ENCODE measurements at regions not wholly inside any gene's neighbourhood (a gene's known extent, or its start where the extent isn't known, plus 50 kb on each side); places are given as distances from the start of the nearest gene placed in this dataset.

GRCh38 chr2:12498286-12498685 lies 218.4 kb upstream of the TRIB2 start:
- in situ Hi-C loops (cut with HindIII; ENCODE audit: low pct_unique_long_range_greater_than_20kb, low sequenced_read_pairs), result no loop called here
- no peak for TF ChIP-seq JUND (IDR thresholded peaks at IDR 0.05; ENCODE audit: low read depth)
- no peak for DNase-seq (ENCODE audit: low read depth in 1 of 2, low spot score in 1 of 2)

GRCh38 chr2:12498704-12499103 lies 218.0 kb upstream of the TRIB2 start:
- in situ Hi-C loops (cut with HindIII; ENCODE audit: low pct_unique_long_range_greater_than_20kb, low sequenced_read_pairs), result no loop called here
- TF ChIP-seq JUND (IDR thresholded peaks at IDR 0.05; ENCODE audit: low read depth), result no peak
- no peak for DNase-seq (ENCODE audit: low read depth in 1 of 2, low spot score in 1 of 2)

DNA sequence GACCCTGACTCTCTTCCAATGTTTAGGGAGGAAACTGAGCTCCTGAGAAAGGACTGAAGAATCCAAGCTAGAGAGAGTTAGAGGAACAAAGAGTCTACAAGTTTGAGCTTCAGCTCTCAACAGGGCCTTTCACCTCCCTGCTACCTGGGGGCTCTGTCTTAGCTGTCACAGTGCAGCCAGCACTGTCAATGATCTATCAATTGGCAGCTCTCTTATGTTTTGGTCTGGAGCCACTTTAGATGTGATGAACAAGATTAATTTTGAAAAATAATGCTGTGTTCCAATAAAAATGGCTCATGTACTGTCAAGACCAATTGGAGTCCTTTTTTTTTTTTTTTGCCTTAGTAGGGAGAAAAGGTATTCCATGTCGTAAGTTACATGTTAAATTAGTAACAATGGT lies 215.8 kb upstream of the TRIB2 start:
- in situ Hi-C loops (cut with HindIII; ENCODE audit: low pct_unique_long_range_greater_than_20kb, low sequenced_read_pairs), result no loop called here
- DNase-seq (ENCODE audit: low read depth in 1 of 2, low spot score in 1 of 2), result no peak
- TF ChIP-seq JUND (IDR thresholded peaks at IDR 0.05; ENCODE audit: low read depth), result no peak

DNA sequence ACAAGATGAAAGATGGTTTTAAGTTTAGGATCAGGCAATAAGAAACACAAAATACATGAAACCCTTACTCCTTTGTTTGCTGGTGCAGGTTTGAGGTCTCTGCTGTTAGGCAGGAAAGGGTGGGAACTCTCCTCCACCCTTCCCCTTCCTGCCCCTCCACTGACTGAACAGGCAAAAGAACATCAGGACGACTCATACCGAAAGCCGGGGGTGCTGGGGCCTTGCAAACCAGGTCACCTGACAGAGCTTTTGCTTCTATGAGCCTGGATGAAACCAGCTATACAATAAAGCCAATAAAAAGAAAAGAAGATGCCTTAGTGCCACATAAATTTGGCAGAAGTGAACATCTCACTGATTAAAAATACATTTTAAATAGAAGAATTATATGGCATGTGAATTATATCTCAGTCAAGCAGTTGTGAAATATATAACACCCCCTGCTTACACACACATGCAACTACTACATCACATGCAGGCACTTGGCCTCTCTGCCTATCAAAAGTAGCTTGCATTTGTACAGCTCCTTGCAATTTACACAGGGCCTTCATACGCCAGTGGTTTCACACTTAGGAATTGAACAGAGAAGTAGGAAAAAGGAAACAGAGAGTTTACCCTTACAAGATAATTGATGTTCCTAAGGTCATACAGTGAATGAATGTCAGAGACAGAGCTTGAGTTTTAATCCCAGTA lies 215.1 kb upstream of the TRIB2 start:
- DNase-seq (ENCODE audit: low read depth in 1 of 2, low spot score in 1 of 2), result no peak
- in situ Hi-C loops (cut with HindIII; ENCODE audit: low pct_unique_long_range_greater_than_20kb, low sequenced_read_pairs), result no loop called here
- no peak for TF ChIP-seq JUND (IDR thresholded peaks at IDR 0.05; ENCODE audit: low read depth)

DNA sequence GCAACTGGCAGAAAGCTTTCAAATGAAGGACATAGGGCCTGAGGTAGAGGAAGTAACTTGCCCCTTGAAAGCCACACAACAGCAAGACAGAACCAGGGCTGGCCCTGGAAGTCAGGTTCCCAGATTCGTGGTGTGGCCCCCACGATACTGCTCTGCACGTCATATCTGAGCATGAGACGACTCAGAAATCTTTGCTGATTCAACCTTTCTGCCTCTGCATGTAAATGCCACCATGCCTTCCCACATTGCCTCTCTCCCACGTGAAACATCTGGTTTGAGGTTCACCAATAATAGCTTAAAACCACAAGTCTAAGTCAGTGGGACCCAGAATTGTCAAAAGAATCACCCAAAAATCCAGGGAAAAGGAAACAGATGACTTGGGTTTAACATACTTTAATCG lies 214.0 kb upstream of the TRIB2 start:
- in situ Hi-C loops (cut with HindIII; ENCODE audit: low pct_unique_long_range_greater_than_20kb, low sequenced_read_pairs), result no loop called here
- no peak for DNase-seq (ENCODE audit: low read depth in 1 of 2, low spot score in 1 of 2)

DNA sequence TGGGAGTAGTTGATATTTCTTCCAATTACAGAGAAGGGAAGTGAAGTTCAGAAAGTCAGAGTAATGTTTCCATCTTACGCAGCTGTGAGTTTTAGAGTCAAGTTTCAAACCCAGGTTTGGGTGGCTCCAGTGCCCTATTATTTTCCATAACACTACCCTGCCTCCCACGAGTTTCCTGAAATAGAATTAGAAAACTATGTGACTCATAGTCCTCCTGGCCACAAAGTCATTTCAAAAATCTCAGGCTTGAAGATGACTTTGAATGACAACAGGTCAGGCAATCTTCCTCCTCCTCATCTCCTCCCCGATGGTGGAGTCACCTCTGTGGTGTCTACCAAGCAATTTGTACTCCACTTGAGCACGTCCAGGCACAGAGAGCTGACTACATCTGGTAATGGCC lies 212.3 kb upstream of the TRIB2 start:
- DNase-seq (ENCODE audit: low read depth in 1 of 2, low spot score in 1 of 2), result no peak
- TF ChIP-seq JUND (IDR thresholded peaks at IDR 0.05; ENCODE audit: low read depth), result no peak
- in situ Hi-C loops (cut with HindIII; ENCODE audit: low pct_unique_long_range_greater_than_20kb, low sequenced_read_pairs), result no loop called here

More for the DNA sequence above, 214.0 kb upstream of the TRIB2 start:
- no peak for TF ChIP-seq JUND (IDR thresholded peaks at IDR 0.05; ENCODE audit: low read depth)

DNA sequence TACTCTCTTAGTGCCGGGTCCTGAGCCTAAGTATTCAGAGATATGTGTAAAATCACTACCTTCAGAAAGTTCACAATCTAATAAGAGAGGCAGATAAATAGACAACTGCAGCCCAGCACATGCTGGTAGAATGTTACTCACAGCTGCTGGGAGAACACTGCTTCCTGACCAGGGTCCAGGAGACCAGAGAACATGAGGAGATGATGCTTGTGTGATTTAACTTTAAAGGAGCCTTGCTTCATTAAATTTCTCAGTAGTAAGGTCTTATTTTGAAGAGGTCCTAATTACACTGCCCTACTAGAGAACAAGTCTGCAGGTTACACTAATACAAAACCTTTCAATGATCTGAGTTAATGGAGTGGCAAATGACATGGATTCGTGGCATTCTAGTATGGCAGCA lies 209.9 kb upstream of the TRIB2 start:
- in situ Hi-C loops (cut with HindIII; ENCODE audit: low pct_unique_long_range_greater_than_20kb, low sequenced_read_pairs), result no loop called here
- no peak for TF ChIP-seq JUND (IDR thresholded peaks at IDR 0.05; ENCODE audit: low read depth)
- no peak for DNase-seq (ENCODE audit: low read depth in 1 of 2, low spot score in 1 of 2)

DNA sequence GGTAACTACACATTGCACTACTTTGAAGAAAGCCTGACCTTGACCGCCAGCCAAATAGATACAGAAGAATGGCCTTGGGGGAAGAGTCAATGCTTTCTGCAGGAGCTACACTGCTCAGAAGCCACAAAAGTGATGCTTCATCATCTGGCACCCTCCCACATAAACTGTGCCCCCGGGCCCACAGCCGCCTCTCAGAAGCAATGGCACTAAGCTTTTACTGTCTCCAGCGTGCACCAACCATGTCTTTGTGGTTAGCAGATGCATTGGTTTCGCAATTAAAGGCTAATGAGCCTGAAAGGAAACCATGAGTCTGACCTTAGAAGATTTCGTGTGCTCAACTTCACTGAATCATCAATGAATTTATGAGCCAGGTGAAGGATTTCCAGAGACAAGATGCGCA lies 209.4 kb upstream of the TRIB2 start:
- in situ Hi-C loops (cut with HindIII; ENCODE audit: low pct_unique_long_range_greater_than_20kb, low sequenced_read_pairs), result no loop called here
- no peak for DNase-seq (ENCODE audit: low read depth in 1 of 2, low spot score in 1 of 2)
- no peak for TF ChIP-seq JUND (IDR thresholded peaks at IDR 0.05; ENCODE audit: low read depth)

GRCh38 chr2:12510070-12510469 lies 206.7 kb upstream of the TRIB2 start:
- no peak for DNase-seq (ENCODE audit: low read depth in 1 of 2, low spot score in 1 of 2)
- in situ Hi-C loops (cut with HindIII; ENCODE audit: low pct_unique_long_range_greater_than_20kb, low sequenced_read_pairs), result no loop called here
- no peak for TF ChIP-seq JUND (IDR thresholded peaks at IDR 0.05; ENCODE audit: low read depth)

GRCh38 chr2:12513339-12513738 lies 203.4 kb upstream of the TRIB2 start:
- no peak for DNase-seq (ENCODE audit: low read depth in 1 of 2, low spot score in 1 of 2)
- no peak for TF ChIP-seq JUND (IDR thresholded peaks at IDR 0.05; ENCODE audit: low read depth)
- in situ Hi-C loops (cut with HindIII; ENCODE audit: low pct_unique_long_range_greater_than_20kb, low sequenced_read_pairs), result no loop called here

- no peak for DNase-seq (ENCODE audit: low read depth in 1 of 2, low spot score in 1 of 2)
- in situ Hi-C loops (cut with HindIII; ENCODE audit: low pct_unique_long_range_greater_than_20kb, low sequenced_read_pairs), result no loop called here
- TF ChIP-seq JUND (IDR thresholded peaks at IDR 0.05; ENCODE audit: low read depth), result no peak
Measured at GRCh38 chr2:12514168-12514567, 202.6 kb upstream of the TRIB2 start.

- TF ChIP-seq JUND (IDR thresholded peaks at IDR 0.05; ENCODE audit: low read depth), result no peak
- in situ Hi-C loops (cut with HindIII; ENCODE audit: low pct_unique_long_range_greater_than_20kb, low sequenced_read_pairs), result no loop called here
- no peak for DNase-seq (ENCODE audit: low read depth in 1 of 2, low spot score in 1 of 2)
Measured at GRCh38 chr2:12514631-12515437, 201.9 kb upstream of the TRIB2 start.

DNA sequence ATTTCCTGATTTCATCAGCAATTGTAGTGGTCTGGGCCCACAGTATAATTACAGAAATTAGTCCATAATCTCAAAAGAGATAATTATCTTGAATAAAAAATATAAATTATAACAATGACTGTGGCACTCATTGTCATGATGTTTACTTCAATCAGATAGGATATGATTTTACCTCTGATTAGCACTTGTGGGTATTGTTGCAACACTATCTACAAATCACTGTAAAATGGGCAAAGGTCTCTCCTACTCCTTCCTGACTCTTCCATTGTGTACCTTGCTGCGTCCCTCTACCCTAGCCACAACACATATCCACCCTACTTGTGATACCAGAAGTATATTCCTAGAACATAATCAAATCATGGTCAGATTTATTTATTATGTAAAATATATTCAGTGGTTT lies 200.9 kb upstream of the TRIB2 start:
- no peak for TF ChIP-seq JUND (IDR thresholded peaks at IDR 0.05; ENCODE audit: low read depth)
- no peak for DNase-seq (ENCODE audit: low read depth in 1 of 2, low spot score in 1 of 2)
- in situ Hi-C loops (cut with HindIII; ENCODE audit: low pct_unique_long_range_greater_than_20kb, low sequenced_read_pairs), result no loop called here
